Neuronal stem cell (in vitro differentiated cells): ENCODE measurements at regions not wholly inside any gene's neighbourhood (a gene's known extent, or its start where the extent isn't known, plus 50 kb on each side); places are given as distances from the start of the nearest gene placed in this dataset.

Experiments
- DNase-seq: peaks from one replicate; pipeline ENCODE4 v3.0.0-alpha.2; 2013; ENCODE audit warnings: low spot score
- H2AFZ ChIP-seq: one replicate; pipeline ENCODE4 v1.6.1; 2013; ENCODE audit warnings: mild to moderate bottlenecking, low read length, inconsistent platforms
- H2AK5ac ChIP-seq: 2 replicates; pipeline ENCODE4 v1.6.1; 2013; ENCODE audit warnings: low read depth, mild to moderate bottlenecking, inconsistent platforms, low read length, moderate library complexity, mixed read lengths
- H2BK120ac ChIP-seq: 2 replicates; pipeline ENCODE4 v1.6.1; 2013; ENCODE audit warnings: low read depth, mild to moderate bottlenecking, inconsistent platforms, low read length, moderate library complexity, mixed read lengths
- H2BK12ac ChIP-seq: one replicate; pipeline ENCODE4 v1.6.1; 2013; ENCODE audit warnings: low read length, inconsistent platforms
- H2BK15ac ChIP-seq: 2 replicates; pipeline ENCODE4 v1.6.1; 2013; ENCODE audit warnings: mild to moderate bottlenecking, low read length, inconsistent platforms, mixed read lengths
- H2BK5ac ChIP-seq: one replicate; pipeline ENCODE4 v1.6.1; 2013; ENCODE audit warnings: inconsistent platforms, mild to moderate bottlenecking, low read length, moderate library complexity
- H3K14ac ChIP-seq: one replicate; pipeline ENCODE4 v1.6.1; 2013; ENCODE audit warnings: low read length, inconsistent platforms
- H3K18ac ChIP-seq: 2 replicates; pipeline ENCODE4 v1.6.1; 2013; ENCODE audit warnings: low read length, inconsistent platforms
- H3K23ac ChIP-seq: 2 replicates; pipeline ENCODE4 v1.6.1; 2013; ENCODE audit warnings: low read depth, mild to moderate bottlenecking, mixed read lengths, low read length, inconsistent platforms; ENCODE audit not compliant: poor library complexity
- H3K27ac ChIP-seq: replicated peaks from 3 replicates; pipeline ENCODE4 v1.5.1; 2013; ENCODE audit warnings: low read length, inconsistent platforms
- H3K27me3 ChIP-seq, 3 experiments: 2 replicates each; pipeline ENCODE4 v1.6.1; 2013; ENCODE audit warnings: low read length in 3 of 3, mild to moderate bottlenecking in 2 of 3, inconsistent platforms in 1 of 3, low read depth in 1 of 3, mixed read lengths in 1 of 3, moderate library complexity in 1 of 3; ENCODE audit not compliant: control insufficient read depth in 3 of 3, insufficient read depth in 3 of 3
- H3K36me3 ChIP-seq, 2 donors: replicated peaks in 1 of 2; 2 replicates each; pipeline ENCODE4 v1.6.1; 2013; ENCODE audit warnings: low read length in 2 of 2; ENCODE audit not compliant: control insufficient read depth in 2 of 2, insufficient read depth in 2 of 2
- H3K4ac ChIP-seq: 2 replicates; pipeline ENCODE4 v1.6.1; 2013; ENCODE audit warnings: inconsistent platforms, mild to moderate bottlenecking, low read length, moderate library complexity
- H3K4me1 ChIP-seq, 2 donors: 1 replicate in 1 of 2; 2 replicates in 1 of 2; pipeline ENCODE4 v1.6.1; 2013; ENCODE audit warnings: low read length in 2 of 2, low read depth in 1 of 2; ENCODE audit not compliant: control insufficient read depth in 2 of 2, insufficient read depth in 1 of 2
- H3K4me2 ChIP-seq: one replicate; pipeline ENCODE4 v1.6.1; 2013; ENCODE audit warnings: mild to moderate bottlenecking, low read length, inconsistent platforms; ENCODE audit not compliant: insufficient read depth, poor library complexity, severe bottlenecking
- H3K4me3 ChIP-seq, 2 donors: 2 replicates each; pipeline ENCODE4 v1.5.1; 2013; ENCODE audit warnings: low read length in 2 of 2, mild to moderate bottlenecking in 2 of 2, inconsistent platforms in 1 of 2, moderate library complexity in 1 of 2
- H3K79me1 ChIP-seq: one replicate; pipeline ENCODE4 v1.6.1; 2013; ENCODE audit warnings: low read depth, mild to moderate bottlenecking, inconsistent platforms, low read length, moderate library complexity
- H3K9ac ChIP-seq: one replicate; pipeline ENCODE4 v1.6.1; 2013; ENCODE audit warnings: mild to moderate bottlenecking, low read depth, low read length, inconsistent platforms; ENCODE audit not compliant: poor library complexity
- H3K9me3 ChIP-seq, 2 donors: replicated peaks in 1 of 2; 2 replicates each; pipeline versions ENCODE3 to v1.6.1; 2013; ENCODE audit warnings: low read length in 2 of 2, mild to moderate bottlenecking in 2 of 2, inconsistent platforms in 1 of 2, low read depth in 1 of 2, mixed read lengths in 1 of 2, moderate library complexity in 1 of 2; ENCODE audit not compliant: control insufficient read depth in 2 of 2, insufficient read depth in 1 of 2
- H4K8ac ChIP-seq: one replicate; pipeline ENCODE4 v1.6.1; 2013; ENCODE audit warnings: low read depth, mild to moderate bottlenecking, inconsistent platforms, low read length, moderate library complexity
- H4K91ac ChIP-seq: one replicate; pipeline ENCODE4 v1.6.1; 2013; ENCODE audit warnings: low read length, low read depth, mild to moderate bottlenecking, inconsistent platforms; ENCODE audit not compliant: poor library complexity
- WGBS, 2 donors: extraction: QIAGEN DNeasy Blood & Tissue Kit; methylation state at CpG; one replicate each; pipeline ENCODE4 v1.1.7; 2013; ENCODE audit warnings: missing lambda C conversion rate in 2 of 2, mixed read lengths in 1 of 2; ENCODE audit not compliant: insufficient read length in 2 of 2, insufficient replicate concordance in 1 of 2; ENCODE audit errors: extremely low coverage in 2 of 2; 5-methylcytosine and 5-hydroxymethylcytosine counted together

GRCh38 chr4:137263206-137263605 lies 269.1 kb downstream of the PCDH18 start:
- H2AK5ac ChIP-seq = no peak overlapping the region

GRCh38 chr4:137253949-137254348 lies 278.3 kb downstream of the PCDH18 start:
- Histone ChIP-seq H3K27ac (no peak overlapping the region), H3K27me3 (no peaks in the 10 kb centered on the region), H2AFZ (no peak overlapping the region), H3K79me1 (no peaks in the 10 kb centered on the region), H3K23ac (no peak overlapping the region), H2BK120ac (no peak overlapping the region), H3K9me3 (no peaks in the 10 kb centered on the region), H3K36me3 (no peaks in the 10 kb centered on the region), H3K18ac (no peak overlapping the region), H2BK15ac (no peak overlapping the region), H4K8ac (no peak overlapping the region), H3K4me2 (no peak overlapping the region), H3K4me1 (peaks cover 0 to 3% of the 10 kb centered on the region in 2 donors), H3K9ac (no peak overlapping the region), H4K91ac (no peak overlapping the region), H3K4me3 (no peak overlapping the region), H2AK5ac (no peak overlapping the region), H2BK12ac (no peak overlapping the region), H3K14ac (no peak overlapping the region), H2BK5ac (no peak overlapping the region), H3K4ac (no peak overlapping the region)
- no peak for DNase-seq

More at GRCh38 chr4:137263206-137263605, 269.1 kb downstream of the PCDH18 start:
- no peak for DNase-seq
- no peaks in the 10 kb centered on the region for H3K9me3 ChIP-seq
- H3K9ac ChIP-seq = no peak overlapping the region
- no peak overlapping the region for H2BK5ac ChIP-seq
- H2BK12ac ChIP-seq = no peak overlapping the region
- no peak overlapping the region for H3K27ac ChIP-seq
- no peak overlapping the region for H3K4me2 ChIP-seq
- H3K14ac ChIP-seq = no peak overlapping the region
- no CpG with 5 or more reads among the region's 3 CpGs for WGBS, 2 donors
- no peak overlapping the region for H4K8ac ChIP-seq
- H3K4ac ChIP-seq = no peak overlapping the region
- peak overlapping the region; percentile 49 for H2AFZ ChIP-seq
- H2BK15ac ChIP-seq = no peak overlapping the region
- no peaks in the 10 kb centered on the region for H3K4me1 ChIP-seq
- no peak overlapping the region for H3K23ac ChIP-seq
- no peak overlapping the region for H2BK120ac ChIP-seq
- no peak overlapping the region for H4K91ac ChIP-seq
- H3K79me1 ChIP-seq = no peaks in the 10 kb centered on the region
- no peaks in the 10 kb centered on the region for H3K36me3 ChIP-seq
- no peaks in the 10 kb centered on the region for H3K27me3 ChIP-seq
- no peak overlapping the region for H3K4me3 ChIP-seq
- H3K18ac ChIP-seq = no peak overlapping the region

DNA sequence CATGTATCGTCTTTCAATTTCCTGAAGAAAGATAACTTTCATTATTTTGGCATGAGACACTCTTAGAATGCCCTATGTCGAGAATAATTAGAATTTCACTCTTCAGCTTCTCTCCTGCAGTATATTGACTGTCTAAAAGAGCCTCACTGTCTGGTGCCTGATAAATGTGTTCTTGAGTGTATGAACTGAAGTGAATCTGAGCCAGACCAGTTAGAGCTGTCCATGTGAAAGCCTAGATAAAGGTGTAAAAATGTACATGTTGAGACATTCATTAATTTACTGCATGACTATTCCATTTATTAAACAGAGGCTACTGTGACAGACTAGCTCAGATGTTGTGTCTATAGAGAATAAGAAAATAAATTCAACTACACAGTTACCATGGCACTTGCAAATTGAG lies 283.2 kb downstream of the PCDH18 start:
- no peak overlapping the region for H3K4ac ChIP-seq
- H3K4me3 ChIP-seq = no peak overlapping the region
- H4K91ac ChIP-seq = no peak overlapping the region
- H3K36me3 ChIP-seq = no peaks in the 10 kb centered on the region
- H3K14ac ChIP-seq = no peak overlapping the region
- peak overlapping the region; percentile 50 for H2AFZ ChIP-seq
- no peak overlapping the region for H3K18ac ChIP-seq
- H3K9me3 ChIP-seq = no peaks in the 10 kb centered on the region
- peaks cover 0 to 8% of the 10 kb centered on the region in 2 donors for H3K4me1 ChIP-seq
- H3K9ac ChIP-seq = no peak overlapping the region
- no peak for DNase-seq
- H4K8ac ChIP-seq = no peak overlapping the region
- H3K79me1 ChIP-seq = no peaks in the 10 kb centered on the region
- no peak overlapping the region for H3K27ac ChIP-seq
- no peak overlapping the region for H2BK12ac ChIP-seq
- H2BK5ac ChIP-seq = no peak overlapping the region
- H2AK5ac ChIP-seq = no peak overlapping the region
- no peaks in the 10 kb centered on the region for H3K27me3 ChIP-seq
- H3K23ac ChIP-seq = no peak overlapping the region
- H2BK15ac ChIP-seq = no peak overlapping the region
- no CpG with 5 or more reads among the region's 2 CpGs for WGBS, 2 donors
- H3K4me2 ChIP-seq = no peak overlapping the region
- H2BK120ac ChIP-seq = no peak overlapping the region

DNA sequence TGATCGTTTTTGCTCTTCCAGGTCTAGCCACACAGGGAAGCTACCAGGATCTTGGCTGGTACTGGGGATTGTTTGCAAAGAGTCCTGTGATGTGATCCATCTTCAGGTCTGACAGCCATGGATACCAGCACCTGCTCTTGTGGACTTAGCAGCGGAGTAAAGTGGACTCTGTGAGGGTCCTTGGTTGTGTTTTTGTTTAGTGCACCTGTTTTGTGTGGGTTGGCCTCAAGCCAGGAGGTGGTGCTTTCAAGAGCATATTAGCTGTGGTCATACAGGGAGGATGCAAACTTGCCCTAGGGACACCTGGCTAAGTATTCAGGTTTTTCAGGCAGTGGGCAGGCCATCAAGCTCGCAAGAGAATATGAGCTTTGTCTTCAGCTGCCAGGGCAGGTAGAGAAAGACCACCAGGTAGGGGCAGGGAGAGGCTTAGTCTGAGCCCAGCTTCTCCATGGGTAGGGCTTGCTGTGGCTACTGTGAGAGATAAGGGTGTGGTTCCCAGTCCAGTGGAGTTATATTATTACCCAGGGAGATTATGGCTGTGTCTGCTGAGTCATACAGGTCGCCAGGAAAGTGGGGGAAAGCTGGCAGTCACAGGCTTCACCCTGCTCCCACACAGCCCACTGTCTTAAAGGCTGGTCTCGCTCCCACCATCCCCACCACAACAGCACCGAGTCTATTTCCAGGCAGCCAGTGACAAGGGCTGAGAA lies 293.7 kb downstream of the PCDH18 start:
- Histone ChIP-seq H3K23ac (no peak overlapping the region), H2BK15ac (no peak overlapping the region), H4K8ac (no peak overlapping the region), H4K91ac (no peak overlapping the region), H3K4me2 (no peak overlapping the region), H3K27me3 (no peaks in the 10 kb centered on the region), H2AFZ (no peak overlapping the region), H3K4ac (no peak overlapping the region), H3K18ac (peak overlapping the region; percentile 57), H3K4me1 (no peaks in the 10 kb centered on the region), H2BK5ac (no peak overlapping the region), H3K9ac (no peak overlapping the region), H2BK120ac (no peak overlapping the region), H3K79me1 (no peaks in the 10 kb centered on the region), H3K4me3 (no peak overlapping the region), H3K36me3 (no peaks in the 10 kb centered on the region), H3K14ac (no peak overlapping the region), H3K9me3 (no peaks in the 10 kb centered on the region), H3K27ac (no peak overlapping the region), H2AK5ac (no peak overlapping the region), H2BK12ac (no peak overlapping the region)
- WGBS, 2 donors = no CpG with 5 or more reads among the region's 6 CpGs
- DNase-seq = no peak
